8988T (cell line): ENCODE measurements at regions not wholly inside any gene's neighbourhood (a gene's known extent, or its start where the extent isn't known, plus 50 kb on each side); places are given as distances from the start of the nearest gene placed in this dataset.
"Not testable (repeated sequence)": the region's sequence is repeated elsewhere in the genome, so short reads cannot be mapped to it uniquely, and the experiment has no call there.

Source experiments
- DNase-seq: peaks from one replicate; pipeline ENCODE4 v3.0.0; 2011

DNA sequence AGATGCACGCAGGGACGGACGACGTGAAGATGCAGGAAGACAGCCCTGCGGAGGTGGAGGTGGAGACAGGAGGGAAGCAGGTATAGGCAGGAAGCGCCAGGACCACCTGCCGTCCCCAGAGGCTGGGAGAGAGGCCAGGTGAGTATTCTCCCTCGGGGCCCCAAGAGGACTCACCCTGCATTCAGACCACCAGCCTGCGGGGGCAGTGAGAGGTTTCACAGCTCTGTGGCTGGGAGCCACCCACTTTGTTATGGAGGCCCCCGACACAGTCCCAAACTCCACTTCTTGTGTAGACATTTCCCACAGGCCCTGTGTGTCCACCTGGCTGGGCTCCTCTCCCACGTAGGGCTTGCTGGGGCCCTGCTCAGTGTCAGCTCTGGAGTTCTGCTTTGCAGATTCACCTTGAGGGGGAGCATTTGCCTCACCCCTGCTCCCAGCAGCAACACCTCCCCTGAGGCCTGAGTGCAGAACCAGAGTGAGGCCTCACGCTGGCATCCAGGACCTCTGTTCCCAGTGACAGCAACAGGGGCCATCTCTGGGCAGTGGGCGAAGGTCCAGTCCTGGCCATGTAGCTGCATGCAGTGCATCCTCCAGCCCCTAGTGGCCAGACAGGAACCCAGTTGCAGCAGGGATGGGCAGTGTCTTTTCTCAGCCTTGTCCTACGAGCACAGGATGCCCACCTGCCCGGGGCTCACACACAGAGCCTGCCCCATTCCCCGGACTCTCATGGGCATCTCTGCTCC lies 119.4 kb upstream of the IQSEC1 start:
- peak; percentile 74 for DNase-seq

DNA sequence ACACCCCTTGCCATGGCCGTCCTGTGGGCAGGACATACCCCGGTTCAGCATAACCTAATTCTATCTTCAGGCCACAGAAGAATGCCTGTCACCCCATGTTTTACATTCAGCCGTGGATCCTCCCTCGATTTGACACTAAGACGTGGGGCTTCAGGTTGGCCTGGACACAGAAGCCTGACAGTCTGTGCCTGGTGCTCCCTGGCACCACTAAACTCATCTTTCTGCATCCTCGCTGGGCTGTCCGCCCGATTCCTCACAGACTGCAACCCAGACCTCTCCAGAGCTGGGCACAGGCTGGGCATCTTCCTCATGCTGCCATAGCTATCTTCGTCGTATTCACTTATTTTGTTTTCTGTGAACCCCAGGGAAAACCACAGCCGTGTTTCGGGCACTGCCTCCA lies 117.8 kb upstream of the IQSEC1 start:
- DNase-seq = no peak

DNA sequence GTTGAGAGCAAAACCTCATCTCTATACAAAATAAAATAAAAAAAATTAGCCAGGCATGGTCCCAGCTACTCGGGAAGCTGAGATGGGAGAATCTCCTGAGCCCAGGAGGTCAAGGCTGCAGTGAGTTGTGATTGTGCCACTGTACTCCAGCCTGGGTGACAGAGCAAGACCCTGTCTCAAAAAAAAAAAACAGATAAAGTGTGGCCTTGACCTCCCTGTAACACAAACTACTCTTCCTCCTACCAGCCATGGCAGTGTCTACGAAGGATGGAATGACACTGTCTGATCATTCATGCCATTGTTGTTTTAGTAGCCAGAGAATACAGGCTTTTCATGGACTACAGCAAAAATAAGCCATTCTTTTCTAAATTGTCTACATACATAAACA lies 117.1 kb upstream of the IQSEC1 start:
- DNase-seq = no peak

DNA sequence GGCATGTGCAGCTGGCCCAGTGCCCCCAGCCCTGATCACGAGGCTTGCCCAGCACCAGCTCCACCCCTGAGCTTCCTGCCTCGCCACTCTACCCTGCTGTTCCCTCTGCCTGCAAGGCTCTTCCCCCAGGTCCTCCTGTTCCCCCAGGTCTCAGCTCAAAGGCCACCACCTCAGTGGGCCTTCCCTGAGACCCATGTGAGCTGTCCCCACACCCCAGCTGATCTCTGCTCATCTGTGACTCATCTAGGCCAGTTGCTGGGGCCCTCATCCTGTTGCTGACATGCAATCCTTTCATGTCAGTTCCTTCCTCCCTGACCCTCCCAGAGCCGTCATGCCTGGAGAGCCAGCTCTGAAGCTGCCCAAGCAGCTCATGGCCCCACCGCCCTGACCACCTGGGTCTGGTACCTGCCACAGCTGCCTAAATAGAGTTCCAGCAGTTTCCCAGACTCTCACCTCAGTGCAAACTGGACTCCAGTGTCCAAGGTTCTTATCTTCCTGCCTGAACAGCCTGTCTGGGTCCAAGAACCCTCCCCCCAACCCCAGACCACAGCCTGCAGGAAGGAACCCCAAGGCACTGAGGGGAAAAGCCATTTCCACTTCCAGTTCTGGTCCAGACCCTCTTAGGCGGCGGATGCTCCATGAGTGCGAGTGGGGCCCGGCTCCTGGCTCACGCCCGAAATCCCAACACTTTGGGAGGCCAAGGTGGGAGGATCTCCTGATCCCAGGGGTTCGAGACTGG lies 116.6 kb upstream of the IQSEC1 start:
- DNase-seq = peak; percentile 62

DNA sequence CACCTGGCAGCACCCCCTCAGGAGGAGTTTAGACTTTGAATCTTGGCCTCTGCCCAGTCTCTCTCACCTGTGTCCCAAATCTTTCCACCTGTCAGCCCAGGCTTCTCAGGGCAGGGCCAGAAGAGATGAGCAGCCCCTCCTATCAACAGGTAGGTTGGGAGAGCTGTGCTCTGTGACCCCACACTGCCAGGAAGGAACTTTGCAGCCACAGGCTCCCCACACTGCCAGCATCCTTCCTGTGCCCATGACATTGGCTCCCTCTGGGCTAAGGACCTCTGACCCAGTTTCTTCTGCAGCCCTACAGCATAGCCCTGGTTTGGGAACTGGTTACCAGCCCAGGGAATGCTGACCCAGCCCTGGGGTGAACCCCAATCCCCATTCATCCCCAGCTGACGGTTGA lies 115.7 kb upstream of the IQSEC1 start:
- no peak for DNase-seq

DNA sequence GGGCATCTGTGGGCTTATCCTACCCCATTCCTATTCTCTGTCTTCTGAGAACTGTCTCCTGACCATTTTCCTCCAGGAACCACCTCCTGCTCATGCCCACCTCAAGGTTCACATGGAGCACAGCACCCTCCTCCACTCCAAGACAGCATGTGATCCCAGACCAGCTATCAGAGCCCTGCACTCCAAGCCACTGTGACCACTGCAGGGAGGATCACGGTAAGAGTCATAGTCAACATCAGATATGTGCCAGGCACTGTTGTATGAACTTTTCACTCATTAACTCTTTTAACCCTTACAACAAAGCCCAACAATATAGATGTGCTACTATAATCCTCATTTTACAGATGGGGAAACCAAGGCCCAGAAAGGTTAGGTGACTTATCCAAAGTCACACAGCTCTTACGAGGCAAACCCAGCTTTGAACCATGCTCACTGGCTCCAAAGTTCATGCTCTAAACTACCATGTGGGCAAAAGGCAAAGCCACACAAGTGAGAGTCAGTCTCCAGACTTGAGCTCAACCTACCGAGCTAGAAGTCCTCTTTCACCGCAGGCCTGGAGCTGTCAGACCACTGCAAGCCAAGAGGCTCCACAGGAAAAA lies 115.1 kb upstream of the IQSEC1 start:
- DNase-seq = no peak

DNA sequence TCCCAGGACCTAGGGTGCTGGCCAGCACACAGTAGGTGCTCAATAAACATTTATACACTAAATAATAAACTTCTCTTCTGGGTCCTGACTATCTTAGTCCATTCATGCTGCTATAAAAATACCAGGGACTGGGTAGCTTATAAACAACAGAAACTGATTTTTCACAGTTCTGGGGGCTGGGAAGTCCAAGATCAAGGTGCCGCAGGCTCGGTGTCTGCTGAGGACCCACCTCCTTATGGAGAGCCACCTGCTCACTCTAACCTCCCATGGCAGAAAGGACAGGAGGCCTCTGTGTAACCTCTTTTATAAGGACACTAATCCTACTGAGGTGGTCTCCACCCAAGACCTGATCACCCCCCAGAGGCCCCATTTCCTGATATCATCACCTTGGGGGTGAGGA lies 114.4 kb upstream of the IQSEC1 start:
- no peak for DNase-seq

DNA sequence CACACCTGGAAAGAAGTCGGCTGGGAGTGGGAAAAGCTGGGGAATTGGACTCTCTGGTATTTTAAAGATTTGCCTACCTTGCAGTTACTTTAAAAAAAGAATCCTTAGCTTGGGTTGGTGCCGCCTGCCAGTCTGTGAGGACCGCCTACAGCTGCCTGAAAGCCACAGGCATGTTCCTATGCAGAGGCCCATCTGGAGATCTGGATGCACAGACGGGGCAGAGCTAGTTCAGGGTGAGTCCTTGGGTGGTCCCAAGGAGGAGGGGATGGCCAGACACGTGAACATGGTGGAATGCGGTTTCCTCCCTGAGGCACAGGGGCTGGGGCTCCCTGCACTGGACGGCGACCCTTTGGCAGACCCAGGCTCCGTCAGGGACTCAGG lies 113.2 kb upstream of the IQSEC1 start:
- no peak for DNase-seq

DNA sequence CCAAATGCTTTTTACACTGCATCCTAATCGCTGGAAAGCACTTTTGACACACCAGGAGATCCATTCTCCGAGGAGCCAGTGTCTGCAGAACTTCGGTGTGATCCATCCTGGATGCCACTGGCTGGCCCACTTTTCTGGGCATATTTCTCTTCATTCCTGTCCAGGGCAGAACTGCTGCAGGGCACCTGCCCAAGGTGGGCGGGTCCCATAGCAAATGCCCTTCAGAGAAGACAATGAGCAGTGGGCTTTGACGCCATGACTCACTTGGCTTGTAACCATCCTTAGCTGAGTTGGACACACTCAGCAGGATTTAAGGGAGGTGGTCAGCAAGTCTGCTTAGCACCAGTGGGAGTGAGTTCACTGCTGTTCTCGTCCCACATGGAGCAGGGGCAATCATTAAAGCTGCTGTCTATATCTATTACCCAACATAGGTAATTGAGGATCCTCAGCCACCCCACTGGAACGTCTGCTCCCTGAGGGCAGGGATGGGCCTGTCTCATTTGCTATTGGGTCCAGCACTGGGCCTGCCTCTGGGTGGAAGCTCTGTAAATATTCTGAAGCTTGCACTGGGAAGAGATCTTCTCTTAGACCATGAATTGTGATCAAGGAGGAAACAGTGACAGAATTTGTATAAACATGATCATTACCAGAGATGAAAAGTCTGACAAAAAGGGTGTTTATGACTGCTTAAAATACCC lies 112.7 kb upstream of the IQSEC1 start:
- DNase-seq = no peak

DNA sequence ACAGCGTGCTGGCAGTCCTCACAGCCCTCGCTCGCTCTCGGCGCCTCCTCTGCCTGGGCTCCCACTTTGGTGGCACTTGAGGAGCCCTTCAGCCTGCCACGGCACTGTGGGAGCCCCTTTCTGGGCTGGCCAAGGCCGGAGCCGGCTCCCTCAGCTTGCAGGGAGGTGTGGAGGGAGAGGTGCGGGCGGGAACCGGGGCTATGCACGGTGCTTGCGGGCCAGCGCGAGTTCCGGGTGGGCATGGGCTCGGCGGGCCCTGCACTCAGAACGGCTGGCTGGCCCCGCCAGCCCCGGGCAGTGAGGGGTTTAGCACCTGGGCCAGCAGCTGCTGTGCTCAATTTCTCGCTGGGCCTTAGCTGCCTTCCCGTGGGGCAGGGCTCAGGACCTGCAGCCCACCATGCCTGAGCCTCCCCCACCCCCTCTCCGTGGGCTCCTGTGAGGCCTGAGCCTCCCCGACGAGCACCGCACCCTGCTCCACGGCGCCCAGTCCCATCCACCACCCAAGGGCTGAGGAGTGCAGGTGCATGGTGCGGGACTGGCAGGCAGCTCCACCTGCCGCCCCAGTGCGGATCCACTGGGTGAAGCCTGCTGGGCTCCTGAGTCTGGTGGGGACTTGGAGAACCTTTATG lies 106.5 kb upstream of the IQSEC1 start:
- not testable (repeated sequence) for DNase-seq

DNA sequence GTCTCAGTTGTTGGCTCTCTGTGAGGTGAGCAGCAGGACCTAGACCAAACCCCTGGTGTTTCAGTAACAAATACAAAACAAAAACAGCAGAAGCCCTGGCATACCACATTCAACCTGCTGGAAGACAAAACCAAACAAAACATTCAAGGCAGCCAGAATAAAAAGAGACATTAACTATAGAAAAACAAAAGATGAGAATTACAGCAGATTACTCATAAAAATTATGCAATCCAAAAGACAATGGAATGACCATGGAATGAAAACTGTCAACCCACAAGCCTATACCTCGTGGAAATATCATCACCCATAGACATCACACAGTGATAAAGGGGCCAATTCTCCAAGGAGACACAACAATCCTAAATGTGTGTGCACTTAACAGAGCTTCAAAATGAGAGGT lies 106.0 kb upstream of the IQSEC1 start:
- no peak for DNase-seq

DNA sequence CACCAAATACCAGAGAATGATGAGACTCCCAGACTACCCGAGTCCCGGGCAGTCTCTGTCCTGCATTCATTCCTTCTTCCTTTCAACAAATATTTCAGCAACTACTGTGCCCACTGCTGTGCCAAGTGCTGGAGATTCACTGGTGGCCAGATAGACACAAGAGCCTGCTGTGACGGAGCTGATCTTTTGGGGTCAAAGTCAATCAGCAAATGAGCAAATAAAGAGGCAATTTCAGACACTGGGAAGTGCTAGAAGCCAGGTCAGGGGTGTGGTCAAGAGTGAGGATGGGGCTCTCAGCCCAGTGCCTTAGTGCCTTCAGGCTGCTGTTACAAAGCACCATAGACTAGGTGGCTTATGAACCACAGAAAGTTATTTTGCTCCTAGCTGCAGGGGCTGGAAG lies 104.9 kb upstream of the IQSEC1 start:
- no peak for DNase-seq

DNA sequence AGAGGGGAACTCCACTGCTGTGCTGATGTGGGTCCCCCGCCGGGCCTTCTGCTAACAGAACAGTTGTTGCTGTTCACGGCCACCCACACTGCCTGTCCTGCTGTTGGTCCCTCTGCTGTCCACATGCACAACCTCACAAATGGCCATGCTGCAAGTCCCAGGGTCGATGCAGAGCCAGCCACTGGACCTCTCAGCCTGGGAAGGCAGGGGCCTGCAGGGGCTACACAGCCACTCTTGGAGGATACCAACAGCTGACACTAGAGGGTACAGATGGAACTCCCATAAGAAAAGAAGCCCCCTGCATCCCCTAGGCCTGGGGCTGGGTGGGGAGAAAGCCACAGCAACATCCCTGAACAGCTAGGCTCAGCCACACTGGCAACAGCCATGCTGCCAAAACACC lies 104.4 kb upstream of the IQSEC1 start:
- DNase-seq = no peak

DNA sequence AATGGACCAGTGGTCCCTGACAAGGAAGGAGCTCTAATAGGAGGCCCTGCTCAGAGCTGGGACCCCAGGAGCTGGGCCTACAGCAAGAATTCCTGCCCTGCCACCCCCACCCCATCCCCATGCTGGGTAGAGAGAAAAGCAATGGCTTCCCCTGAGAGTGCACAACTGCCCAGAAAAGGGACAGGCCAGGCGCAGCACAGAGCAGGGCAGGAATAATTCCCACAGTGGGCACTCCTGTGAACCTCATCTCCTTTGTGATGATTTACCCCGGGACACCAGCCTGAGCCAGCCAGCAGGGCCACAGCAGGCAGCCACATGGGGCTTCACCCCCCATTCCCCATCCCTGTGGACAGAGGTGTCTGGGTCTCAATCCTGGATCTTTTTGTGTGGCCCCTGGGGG lies 104.0 kb upstream of the IQSEC1 start:
- no peak for DNase-seq

DNA sequence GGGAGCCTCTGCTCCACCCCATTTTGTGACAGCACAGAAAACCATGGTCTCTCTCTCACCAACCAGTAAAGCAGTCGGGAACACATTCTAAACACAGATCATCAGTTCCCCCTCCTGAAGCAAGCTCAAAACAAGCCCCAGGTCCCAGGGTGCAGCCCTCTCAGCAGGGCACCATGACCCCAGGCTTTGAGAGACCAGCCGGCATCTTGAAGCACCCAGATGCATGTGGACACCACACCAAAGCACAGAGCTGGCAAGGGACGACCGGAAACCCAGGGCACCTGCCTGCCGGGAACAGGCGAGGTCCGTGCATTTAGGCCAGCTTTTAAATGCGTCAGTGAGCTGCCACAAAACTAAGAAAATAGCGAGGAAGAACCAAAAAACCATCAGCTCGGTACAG lies 103.2 kb upstream of the IQSEC1 start:
- DNase-seq = no peak

DNA sequence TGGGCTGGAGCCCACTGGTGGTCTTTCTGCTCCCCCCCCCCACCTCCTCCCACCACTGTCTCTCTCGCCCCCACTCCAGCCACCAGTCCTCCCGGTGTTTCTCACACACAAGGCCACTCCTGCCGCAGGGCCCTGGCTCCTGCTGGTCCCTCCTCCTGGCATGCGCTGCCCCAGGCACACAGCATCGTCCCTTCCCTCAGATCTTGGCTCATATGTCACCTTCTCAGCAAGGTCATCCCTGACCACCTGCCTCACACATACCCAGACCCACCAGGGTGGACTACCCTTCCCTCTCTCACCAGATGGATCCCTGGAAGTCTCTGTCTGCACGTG lies 101.5 kb upstream of the IQSEC1 start:
- no peak for DNase-seq

DNA sequence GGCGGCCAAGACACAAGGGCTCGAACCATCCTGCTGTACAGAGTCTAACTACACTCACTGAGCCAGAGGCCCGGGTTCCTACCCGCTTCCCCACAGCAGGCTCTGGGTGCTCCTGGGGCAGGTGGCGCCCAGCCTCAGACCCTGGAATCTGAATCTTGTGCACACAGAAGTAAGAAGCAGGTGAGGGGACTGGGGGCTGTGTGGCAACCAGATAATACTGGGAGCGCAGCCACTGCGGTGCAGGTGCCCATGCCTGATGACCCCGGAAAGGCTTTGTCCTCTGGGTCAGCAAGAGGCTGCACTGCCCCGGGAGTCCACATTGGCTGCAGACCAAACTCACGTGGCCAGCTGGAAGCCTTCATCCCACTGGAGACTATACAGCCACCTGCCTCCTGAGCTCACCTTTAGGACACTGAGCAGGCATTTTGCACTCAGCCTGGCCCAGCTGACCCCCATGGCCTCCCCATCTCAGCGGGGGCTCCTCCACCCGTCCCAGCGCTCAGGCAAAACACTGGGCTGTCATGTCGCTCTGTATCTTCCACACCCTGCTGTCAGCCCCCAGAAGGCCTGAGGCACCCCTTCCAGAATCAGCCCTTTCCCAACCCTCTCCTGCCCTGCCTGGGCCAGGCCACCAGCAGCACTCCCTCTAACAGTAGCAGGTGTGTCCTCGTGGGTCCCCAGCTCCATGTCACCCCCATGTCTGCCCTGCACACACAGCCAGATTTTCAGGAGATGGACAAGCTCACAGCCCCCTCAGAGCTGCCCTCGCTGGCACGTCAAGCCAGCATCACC lies 101.0 kb upstream of the IQSEC1 start:
- DNase-seq = no peak

DNA sequence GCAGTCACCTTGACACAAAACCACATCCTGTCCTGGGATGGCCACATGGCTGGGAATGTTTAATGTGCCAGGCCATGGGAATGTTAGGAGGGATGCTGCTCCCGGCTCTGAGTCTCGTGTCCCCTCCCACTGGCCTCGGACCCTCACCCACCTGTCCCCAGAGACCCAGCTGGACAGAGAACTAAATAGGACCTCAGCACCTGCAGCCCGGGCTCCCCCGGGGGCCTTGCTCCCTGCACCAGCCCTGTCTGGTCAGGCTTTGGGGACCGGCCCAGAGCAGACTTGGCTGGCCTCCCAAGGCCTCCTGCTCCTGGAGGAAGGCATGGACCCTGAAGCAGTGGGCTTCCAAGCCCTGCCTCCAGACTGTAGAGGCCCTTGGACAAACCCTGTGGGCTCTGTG lies 100.0 kb upstream of the IQSEC1 start:
- no peak for DNase-seq

DNA sequence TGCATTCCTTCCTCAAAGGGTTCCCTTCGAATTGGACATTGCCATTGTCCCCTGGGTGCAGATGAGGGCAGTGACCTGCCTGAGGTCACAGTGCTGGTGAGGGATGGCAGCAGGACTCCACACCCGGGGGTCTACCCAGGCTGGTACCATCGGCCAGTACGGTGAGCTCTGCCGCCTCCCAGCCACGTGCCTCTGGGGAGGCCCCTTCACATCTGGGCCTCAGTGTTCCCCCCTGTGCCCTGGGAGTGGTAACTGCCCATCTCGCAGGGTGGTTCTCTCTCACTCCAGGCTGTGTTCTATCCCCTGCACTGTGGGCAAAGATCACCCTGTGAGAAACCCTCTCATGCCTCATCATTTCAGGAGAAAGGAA lies 99.4 kb upstream of the IQSEC1 start:
- no peak for DNase-seq

DNA sequence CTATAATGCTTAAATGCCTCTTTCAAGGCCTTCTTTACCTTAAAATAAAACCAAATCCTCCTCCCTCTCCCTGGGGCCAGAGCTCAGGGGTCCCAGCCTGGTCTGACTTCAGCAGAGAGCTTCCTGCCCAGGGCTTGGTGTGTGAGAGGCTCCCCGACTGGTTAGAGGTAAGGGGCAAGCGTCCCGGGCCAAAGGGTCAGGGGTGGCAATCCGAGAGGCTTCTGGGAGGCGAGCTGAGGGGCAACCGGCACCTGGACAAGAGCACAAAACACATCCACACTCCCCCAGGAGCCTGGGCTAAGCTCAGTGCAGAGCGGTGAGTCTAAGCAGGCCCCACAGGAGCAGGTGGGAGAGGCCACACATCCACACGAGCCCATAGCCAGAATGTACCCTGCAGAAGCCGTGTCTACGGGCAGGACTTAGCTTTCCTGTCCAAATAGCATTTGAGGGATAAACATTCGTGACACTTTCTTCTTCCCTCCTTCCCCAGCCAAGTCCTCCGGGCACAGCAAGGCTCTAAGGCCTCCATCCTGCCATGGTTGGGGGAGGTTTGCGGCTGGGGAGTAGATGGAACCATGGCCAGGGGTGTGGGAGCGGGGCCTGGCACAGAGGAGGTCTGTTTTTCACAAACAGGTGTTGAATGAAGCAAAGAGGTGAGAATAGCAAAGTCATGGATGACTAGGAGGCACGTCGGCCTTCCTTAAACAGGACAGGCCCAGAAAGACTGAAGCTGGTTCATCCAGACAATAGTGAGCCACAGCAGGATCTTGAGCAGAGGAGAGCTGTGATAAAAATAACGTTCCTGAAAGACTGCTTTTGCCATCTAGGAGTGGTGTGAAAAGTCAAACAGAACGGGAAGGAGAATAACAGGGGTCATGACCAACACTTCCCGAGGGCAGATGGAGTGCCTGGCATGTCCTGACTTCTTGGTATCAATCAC lies 98.7 kb upstream of the IQSEC1 start:
- DNase-seq = no peak

DNA sequence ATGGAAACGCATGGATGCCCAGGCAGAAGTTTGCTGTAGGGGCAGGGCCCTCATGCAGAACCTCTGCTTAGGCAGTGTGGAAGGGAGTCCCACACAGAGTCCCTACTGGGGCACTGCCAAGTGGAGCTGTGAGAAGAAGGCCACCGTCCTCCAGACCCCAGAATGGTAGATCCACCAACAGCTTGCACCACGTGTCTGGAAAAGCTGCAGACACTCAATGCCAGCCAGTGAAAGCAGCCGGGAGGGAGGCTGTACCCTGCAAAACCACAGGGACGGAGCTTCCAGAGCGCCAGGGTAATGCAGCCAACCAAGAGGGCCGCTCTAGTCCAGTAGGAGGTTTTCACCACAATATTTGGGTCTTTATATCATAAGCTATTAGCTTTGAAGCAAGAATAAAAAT lies 97.1 kb upstream of the IQSEC1 start:
- no peak for DNase-seq

DNA sequence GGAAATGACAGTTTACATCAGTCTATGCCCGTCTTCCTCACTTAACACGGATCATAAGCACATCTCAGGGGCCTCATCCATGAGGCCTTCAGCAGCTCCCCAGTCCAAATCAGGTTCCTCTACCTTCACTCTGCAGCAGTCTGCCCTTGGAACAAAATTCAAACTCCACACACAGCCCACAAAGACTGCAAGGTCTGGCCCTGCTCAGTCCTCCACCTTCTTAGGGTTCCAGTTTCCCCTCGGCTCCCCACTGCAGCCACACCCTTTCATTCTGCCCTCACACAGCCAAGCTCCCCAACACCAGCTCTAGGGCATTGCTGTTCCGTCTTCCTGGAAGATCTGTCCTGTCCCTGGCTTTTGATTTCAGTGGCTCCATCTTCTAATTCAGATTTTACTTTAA lies 95.2 kb upstream of the IQSEC1 start:
- no peak for DNase-seq
